HepG2 (cell line): ENCODE measurements at regions not wholly inside any gene's neighbourhood (a gene's known extent, or its start where the extent isn't known, plus 50 kb on each side); places are given as distances from the start of the nearest gene placed in this dataset.

ENCODE experiments used
- HNRNPUL1 ChIP-seq: fragments of 200-400 bp; formaldehyde crosslinking; IDR thresholded peaks from 2 replicates; pipeline ENCODE4 v1.6.1; 2017; ENCODE audit warnings: low read depth, mild to moderate bottlenecking, low read length, moderate library complexity
- ZNF383 ChIP-seq: sonication (generic); formaldehyde crosslinking; IDR thresholded peaks from 2 replicates; pipeline ENCODE4 v1.4.0; 2020; ENCODE audit warnings: missing genetic modification reagents, mild to moderate bottlenecking, borderline replicate concordance
- TF ChIP-seq, protein P1 (sequence below), 2 experiments: sonication (generic) in 1 of 2; formaldehyde crosslinking in 1 of 2; IDR thresholded peaks; 2 replicates each; pipeline versions ENCODE4 v1.5.1 to v1.6.1; 2011 to 2020; ENCODE audit warnings: borderline replicate concordance in 1 of 2, low read depth in 1 of 2, low read length in 1 of 2, mild to moderate bottlenecking in 1 of 2, missing genetic modification reagents in 1 of 2, moderate library complexity in 1 of 2

DNA sequence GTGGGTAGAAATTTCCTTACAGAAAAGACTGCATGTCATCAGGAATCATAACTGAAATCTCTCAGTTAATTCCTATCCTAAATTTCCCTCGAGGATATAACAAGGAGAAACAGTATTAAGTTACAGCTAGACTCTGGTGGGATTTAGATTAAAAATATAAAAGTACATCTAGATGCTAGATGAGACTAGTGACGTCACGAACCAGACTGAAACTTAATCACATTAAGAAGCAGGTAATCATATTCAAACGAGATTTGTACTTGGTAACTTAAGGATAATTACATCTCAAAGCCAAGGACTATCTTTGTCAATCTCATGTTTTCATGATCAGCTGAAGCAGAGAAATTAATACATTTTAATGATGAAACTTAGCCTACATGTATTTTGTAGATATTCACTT, 130.6 kb downstream of the MTNR1A start:
- TF ChIP-seq ZNF383 (CRISPR knock-in tag) (no peak), HNRNPUL1 (no peak)
- TF ChIP-seq, protein P1, sequence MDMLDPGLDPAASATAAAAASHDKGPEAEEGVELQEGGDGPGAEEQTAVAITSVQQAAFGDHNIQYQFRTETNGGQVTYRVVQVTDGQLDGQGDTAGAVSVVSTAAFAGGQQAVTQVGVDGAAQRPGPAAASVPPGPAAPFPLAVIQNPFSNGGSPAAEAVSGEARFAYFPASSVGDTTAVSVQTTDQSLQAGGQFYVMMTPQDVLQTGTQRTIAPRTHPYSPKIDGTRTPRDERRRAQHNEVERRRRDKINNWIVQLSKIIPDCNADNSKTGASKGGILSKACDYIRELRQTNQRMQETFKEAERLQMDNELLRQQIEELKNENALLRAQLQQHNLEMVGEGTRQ (IDR thresholded peaks at IDR 0.05; ENCODE audit: low read depth, low read length), result no peak
- TF ChIP-seq, protein P1 (CRISPR knock-in tag; IDR thresholded peaks at IDR 0.05; ENCODE audit: borderline replicate concordance), result no peak
